B cell (primary cell): ENCODE measurements at regions not wholly inside any gene's neighbourhood (a gene's known extent, or its start where the extent isn't known, plus 50 kb on each side); places are given as distances from the start of the nearest gene placed in this dataset.

ENCODE experiments used
- ATAC-seq: fragments of 200-7000 bp; cut with Tn5 transposase; one replicate; pipeline ENCODE4 v1.10.0; 2021; ENCODE audit warnings: low read depth, mild to moderate bottlenecking, moderate number of reproducible peaks, moderate library complexity
- CTCF ChIA-PET: fragments of 350-600 bp; sonication (Branson Sonifier 250); formaldehyde crosslinking; loops from one replicate; lab custom pipeline; 2021; ENCODE audit warnings: antibody characterized with exemption, inconsistent platforms; lab: Charles Lee
- POLR2A ChIA-PET: fragments of 350-600 bp; sonication (Branson Sonifier 250); formaldehyde crosslinking; loops from one replicate; lab custom pipeline; 2021; ENCODE audit warnings: antibody characterized with exemption; lab: Charles Lee
- DNase-seq: peaks from one replicate; pipeline ENCODE4 v3.0.0; 2013
- H2AFZ ChIP-seq: 2 replicates; pipeline ENCODE4 v1.6.1; 2012; ENCODE audit warnings: mild to moderate bottlenecking, low read depth, low read length; ENCODE audit not compliant: insufficient read depth, poor library complexity, severe bottlenecking
- H3K27ac ChIP-seq, 2 donors: 1 replicate in 1 of 2; 2 replicates in 1 of 2; pipeline ENCODE4 v1.5.1; 2012 to 2013; ENCODE audit warnings: low read length in 2 of 2, mild to moderate bottlenecking in 2 of 2, moderate library complexity in 1 of 2
- H3K27me3 ChIP-seq, 4 experiments: fragments of 200-600 bp in 1 of 4; sonication (generic) in 1 of 4; replicated peaks in 1 of 4; 1 replicate in 2 of 4; 2 replicates in 2 of 4; pipeline versions ENCODE4 v1.6.1 to v1.7.0; 2013 to 2016; ENCODE audit warnings: low read length in 3 of 4, mild to moderate bottlenecking in 2 of 4, mixed read lengths in 1 of 4, moderate library complexity in 1 of 4; ENCODE audit not compliant: insufficient read depth in 4 of 4, control insufficient read depth in 3 of 4; ENCODE audit errors: control extremely low read depth in 1 of 4
- H3K36me3 ChIP-seq, 2 experiments: replicated peaks in 1 of 2; 1 replicate in 1 of 2; 2 replicates in 1 of 2; pipeline versions ENCODE4 v1.6.1 to v1.7.1; 2013; ENCODE audit warnings: low read length in 1 of 2; ENCODE audit not compliant: insufficient read depth in 2 of 2, control insufficient read depth in 1 of 2; ENCODE audit errors: control extremely low read depth in 1 of 2, extremely low read depth in 1 of 2
- H3K4me1 ChIP-seq, 2 donors: fragments of 200-600 bp in 1 of 2; sonication (generic) in 1 of 2; 1 replicate in 1 of 2; 2 replicates in 1 of 2; pipeline versions ENCODE4 v1.5.1 to v1.6.1; 2013 to 2017; ENCODE audit warnings: low read length in 2 of 2; ENCODE audit not compliant: control insufficient read depth in 2 of 2, insufficient read depth in 2 of 2
- H3K4me2 ChIP-seq: replicated peaks from 2 replicates; pipeline ENCODE3; 2012; ENCODE audit warnings: mild to moderate bottlenecking, low read depth, low read length; ENCODE audit not compliant: poor library complexity, severe bottlenecking
- H3K4me3 ChIP-seq, 5 experiments: fragments of 200-600 bp in 1 of 5; sonication (generic) in 1 of 5; 1 replicate in 3 of 5; 2 replicates in 2 of 5; pipeline versions ENCODE4 v1.5.1 to v1.7.0; 2011 to 2016; ENCODE audit warnings: low read length in 4 of 5, mild to moderate bottlenecking in 4 of 5, low read depth in 2 of 5, control low read depth in 1 of 5, moderate library complexity in 1 of 5; ENCODE audit not compliant: insufficient read depth in 1 of 5; ENCODE audit errors: control extremely low read depth in 1 of 5, extremely low read depth in 1 of 5
- H3K79me2 ChIP-seq: fragments of 200-600 bp; sonication (generic); one replicate; pipeline ENCODE4 v1.6.0; 2016; ENCODE audit warnings: low read length; ENCODE audit not compliant: control insufficient read depth, insufficient read depth
- H3K9ac ChIP-seq: fragments of 200-600 bp; sonication (generic); 2 replicates; pipeline ENCODE4 v1.6.1; 2017; ENCODE audit warnings: mild to moderate bottlenecking, low read length, moderate library complexity
- H3K9me3 ChIP-seq, 3 donors: one replicate each; pipeline versions ENCODE4 v1.6.1 to v1.7.1; 2013; ENCODE audit warnings: low read length in 2 of 3; ENCODE audit not compliant: control insufficient read depth in 2 of 3, insufficient read depth in 1 of 3; ENCODE audit errors: control extremely low read depth in 1 of 3
- H4K20me1 ChIP-seq: 2 replicates; pipeline ENCODE4 v1.6.0; 2012; ENCODE audit warnings: mild to moderate bottlenecking, low read length; ENCODE audit not compliant: insufficient read depth, control insufficient read depth, poor library complexity, severe bottlenecking
- H3K27ac Mint-ChIP-seq: one replicate; pipeline ENCODE4 v1.8.0; 2021; ENCODE audit warnings: mixed read lengths
- H3K27me3 Mint-ChIP-seq: one replicate; pipeline ENCODE4 v1.8.0; 2021; ENCODE audit warnings: mixed read lengths
- H3K4me1 Mint-ChIP-seq: one replicate; pipeline ENCODE4 v1.8.0; 2021; ENCODE audit warnings: mixed read lengths
- H3K4me3 Mint-ChIP-seq: one replicate; pipeline ENCODE4 v1.8.0; 2021; ENCODE audit warnings: mixed read lengths
- H3K9me3 Mint-ChIP-seq: one replicate; pipeline ENCODE4 v1.8.0; 2022; ENCODE audit warnings: mixed read lengths; ENCODE audit not compliant: insufficient read depth
- CTCF ChIP-seq: fragments of 200-600 bp; IDR thresholded peaks from one replicate; pipeline ENCODE4 v1.8.0; 2022; ENCODE audit warnings: antibody characterized with exemption, mild to moderate bottlenecking
- EZH2 ChIP-seq: IDR thresholded peaks from 2 replicates; pipeline ENCODE4 v1.6.1; 2012; ENCODE audit warnings: borderline replicate concordance, low read depth, mild to moderate bottlenecking, moderate library complexity, low read length; ENCODE audit not compliant: insufficient read depth, poor library complexity, severe bottlenecking
- WGBS: methylation state at CpG from one replicate; pipeline ENCODE4 v1.1.5; 2013; ENCODE audit warnings: missing lambda C conversion rate; ENCODE audit not compliant: insufficient coverage; 5-methylcytosine and 5-hydroxymethylcytosine counted together
- intact Hi-C: fragments of 100-400 bp; cut with micrococcal nuclease; formaldehyde crosslinking; loops from one replicate; pipeline ENCODE4 v1.10.0; 2022

GRCh38 chr1:239765163-239765562, 326.5 kb upstream of the FMN2 start:
- Histone ChIP-seq H3K27ac (no peak overlapping the region), H3K36me3 (no peaks in the 10 kb centered on the region), H4K20me1 (no peaks in the 10 kb centered on the region), H3K4me1 (no peaks in the 10 kb centered on the region), H3K4me2 (no peak overlapping the region), H3K79me2 (no peaks in the 10 kb centered on the region), H2AFZ (no peak overlapping the region), H3K4me3 (no peak overlapping the region), H3K27me3 (no peaks in the 10 kb centered on the region), H3K9me3 (no peaks in the 10 kb centered on the region), H3K9ac (no peak overlapping the region)
- ChIA-PET CTCF (no interaction called here), POLR2A (no interaction called here)
- Mint-ChIP-seq H3K27ac (no peak overlapping the region), H3K9me3 (no peaks in the 10 kb centered on the region), H3K27me3 (no peaks in the 10 kb centered on the region), H3K4me3 (no peak overlapping the region), H3K4me1 (no peaks in the 10 kb centered on the region)
- WGBS, result 75% methylated on average over 2 of the region's 5 CpGs
- no peak for TF ChIP-seq EZH2
- TF ChIP-seq CTCF, result no peak
- ATAC-seq (no peak), DNase-seq (no peak)
- intact Hi-C loops, result no loop called here

DNA sequence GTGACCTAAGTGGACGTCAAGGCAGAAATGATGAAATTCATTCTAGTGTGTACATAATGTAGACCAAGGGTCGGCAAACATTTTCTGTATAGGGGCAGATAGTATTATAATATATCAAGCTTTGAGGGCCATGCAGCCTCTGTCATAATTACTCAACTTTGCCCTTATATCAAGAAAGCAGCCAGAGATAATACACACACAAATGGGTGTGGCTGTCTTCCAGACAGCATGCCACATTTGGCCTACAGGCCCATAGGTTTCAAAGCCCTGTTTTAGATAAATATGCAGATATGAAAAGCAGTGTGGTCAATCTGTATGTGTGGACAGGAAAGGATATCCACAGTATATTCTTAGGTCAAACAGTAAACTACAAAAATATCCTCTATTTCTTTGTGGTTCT, 320.1 kb upstream of the FMN2 start:
- DNase-seq (no peak), ATAC-seq (no peak)
- no peak overlapping the region for H3K27ac ChIP-seq
- no peaks in the 10 kb centered on the region for H3K4me1 Mint-ChIP-seq
- H3K9me3 Mint-ChIP-seq, result peaks cover 2% of the 10 kb centered on the region
- H3K9ac ChIP-seq, result no peak overlapping the region
- no peaks in the 10 kb centered on the region for H3K9me3 ChIP-seq
- H3K27me3 ChIP-seq, result no peaks in the 10 kb centered on the region
- no peaks in the 10 kb centered on the region for H4K20me1 ChIP-seq
- no peak overlapping the region for H3K4me3 ChIP-seq
- H3K27ac Mint-ChIP-seq, result no peak overlapping the region
- H3K79me2 ChIP-seq, result no peaks in the 10 kb centered on the region
- no peak overlapping the region for H3K4me3 Mint-ChIP-seq
- H3K36me3 ChIP-seq, result no peaks in the 10 kb centered on the region
- H3K27me3 Mint-ChIP-seq, result no peaks in the 10 kb centered on the region
- H3K4me2 ChIP-seq, result no peak overlapping the region
- POLR2A ChIA-PET, result no interaction called here
- TF ChIP-seq EZH2 (no peak), CTCF (no peak)
- H3K4me1 ChIP-seq, result no peaks in the 10 kb centered on the region
- no CpG with 5 or more reads among the region's 2 CpGs for WGBS
- CTCF ChIA-PET, result no interaction called here
- intact Hi-C loops, result no loop called here
- H2AFZ ChIP-seq, result no peak overlapping the region
